Activated T-helper 1 cell treated with anti-CD3 and anti-CD28 coated beads, Interleukin-2, amount 50 U/mL, for 16 hours (primary cell): ENCODE measurements at regions not wholly inside any gene's neighbourhood (a gene's known extent, or its start where the extent isn't known, plus 50 kb on each side); places are given as distances from the start of the nearest gene placed in this dataset.
"Not testable (repeated sequence)": the region's sequence is repeated elsewhere in the genome, so short reads cannot be mapped to it uniquely, and the experiment has no call there.

ENCODE experiments used
- DNase-seq, 2 donors: peaks; one replicate each; pipeline ENCODE4 v3.0.0-alpha.2; 2020; ENCODE audit warnings: low read depth in 1 of 2, low spot score in 1 of 2

DNA sequence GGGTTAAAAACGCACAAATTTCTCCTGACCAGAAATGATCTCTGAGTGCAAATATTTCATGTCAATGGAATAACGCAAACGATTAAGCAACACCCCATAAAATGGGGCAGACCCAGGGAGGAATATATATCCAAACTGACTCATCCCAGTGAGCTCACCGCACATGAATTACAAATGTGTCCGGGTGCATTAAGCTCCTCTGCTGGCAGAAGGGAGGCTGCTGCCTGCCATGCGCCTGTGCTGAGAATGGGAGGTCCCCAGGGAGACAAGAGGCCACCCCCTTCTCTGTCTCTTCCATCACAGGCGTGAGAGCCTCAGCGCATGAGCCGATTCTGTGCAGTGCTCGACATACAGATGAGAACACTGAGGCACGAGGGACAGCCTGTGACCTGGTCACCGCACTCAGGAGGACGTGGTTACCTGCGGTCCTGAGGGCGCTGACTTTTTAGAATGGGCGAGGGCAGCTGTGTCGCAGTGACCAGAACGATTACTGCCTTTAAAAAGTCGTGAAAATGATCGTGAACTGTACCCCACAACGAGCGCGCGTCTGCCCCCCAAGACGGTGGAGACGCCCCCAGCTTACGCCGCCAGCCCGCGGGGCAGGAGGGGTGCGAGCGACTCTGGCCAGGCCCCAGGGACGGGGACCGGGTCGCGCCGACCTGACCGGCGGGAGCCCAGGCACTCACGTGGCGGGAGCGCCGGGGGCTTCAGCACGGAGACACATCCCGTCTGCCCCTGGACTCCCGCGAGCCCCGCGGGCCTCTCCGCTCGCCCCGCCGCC lies 188.5 kb downstream of the ADRA2C start:
- peak; percentile 10 to 57 for DNase-seq

DNA sequence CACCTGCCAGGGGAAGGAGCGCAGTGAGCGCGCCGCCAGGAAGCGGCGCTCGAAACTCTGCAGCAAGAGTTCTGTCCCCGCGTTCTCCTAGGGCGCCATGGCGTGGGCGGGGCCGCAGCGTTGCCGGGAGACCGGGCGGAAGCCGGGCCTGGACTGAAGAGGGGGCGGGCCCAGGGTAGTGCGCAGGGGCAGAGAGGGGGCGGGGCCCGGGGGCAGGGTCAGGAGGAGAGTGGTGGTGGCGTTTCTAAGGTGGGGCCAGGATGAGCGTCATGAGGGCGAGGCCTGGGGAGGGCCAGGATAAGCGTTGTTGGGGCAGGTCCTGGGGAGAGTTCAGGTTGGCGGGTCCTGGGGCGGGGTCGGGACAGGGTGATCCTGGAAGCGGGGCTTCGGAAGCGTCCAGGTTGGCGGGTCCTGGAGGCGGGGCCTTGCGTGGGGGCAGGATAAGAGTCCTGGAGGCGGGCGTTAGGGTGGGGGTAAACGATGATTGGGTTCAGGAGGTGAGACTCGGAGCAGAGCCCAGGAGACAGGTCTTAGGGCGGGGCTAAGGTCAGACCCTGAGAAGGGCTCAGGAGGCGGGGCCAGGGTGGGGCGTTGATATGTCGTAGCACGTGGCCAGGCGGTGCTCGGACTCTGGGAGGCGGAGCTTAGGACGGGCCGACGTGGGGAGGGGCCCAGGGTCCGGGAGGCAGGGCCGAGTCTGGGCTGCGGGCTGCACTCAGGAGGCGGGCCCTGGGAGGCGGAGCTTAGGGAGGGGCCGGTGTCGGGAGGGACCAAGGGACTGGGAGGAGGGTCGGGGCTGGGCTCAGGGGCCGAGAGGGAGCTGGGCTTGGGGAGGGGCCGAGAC lies 189.4 kb downstream of the ADRA2C start:
- peak; percentile 98 for DNase-seq

DNA sequence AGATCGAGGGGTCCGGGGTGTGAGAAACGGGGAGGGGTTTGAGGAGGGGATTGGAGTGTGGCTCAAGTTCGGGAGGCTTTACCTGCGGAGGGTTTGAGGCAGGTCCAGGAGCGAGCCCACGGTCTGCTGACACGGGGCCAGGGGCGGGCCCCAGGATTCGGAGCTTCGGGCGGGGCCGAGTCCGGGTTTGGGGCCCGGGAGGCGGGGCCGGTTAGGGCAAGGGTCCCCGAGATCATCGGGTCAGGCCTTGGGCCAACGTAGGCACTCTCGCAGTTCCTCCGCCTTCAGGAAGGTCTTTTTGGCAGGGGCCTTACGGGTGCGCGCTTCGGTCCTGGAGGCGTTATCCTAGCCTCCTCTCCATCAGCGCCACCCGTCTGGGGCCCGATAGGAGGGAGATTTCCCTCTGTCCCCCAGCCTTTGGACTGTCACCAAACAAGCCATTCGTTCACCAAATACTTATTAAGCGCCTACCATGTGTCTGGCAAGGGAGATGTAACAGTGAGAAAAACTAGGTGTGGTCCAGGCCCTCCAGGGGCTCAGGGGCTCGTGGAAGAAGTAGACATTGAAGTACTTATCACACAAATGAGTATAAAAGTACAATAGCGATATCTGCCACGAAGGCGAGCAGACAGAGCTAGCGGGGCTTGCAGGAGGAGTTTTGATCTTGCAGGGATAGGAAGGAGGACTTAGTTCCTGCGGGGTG lies 190.1 kb downstream of the ADRA2C start:
- DNase-seq, result not testable (repeated sequence)

DNA sequence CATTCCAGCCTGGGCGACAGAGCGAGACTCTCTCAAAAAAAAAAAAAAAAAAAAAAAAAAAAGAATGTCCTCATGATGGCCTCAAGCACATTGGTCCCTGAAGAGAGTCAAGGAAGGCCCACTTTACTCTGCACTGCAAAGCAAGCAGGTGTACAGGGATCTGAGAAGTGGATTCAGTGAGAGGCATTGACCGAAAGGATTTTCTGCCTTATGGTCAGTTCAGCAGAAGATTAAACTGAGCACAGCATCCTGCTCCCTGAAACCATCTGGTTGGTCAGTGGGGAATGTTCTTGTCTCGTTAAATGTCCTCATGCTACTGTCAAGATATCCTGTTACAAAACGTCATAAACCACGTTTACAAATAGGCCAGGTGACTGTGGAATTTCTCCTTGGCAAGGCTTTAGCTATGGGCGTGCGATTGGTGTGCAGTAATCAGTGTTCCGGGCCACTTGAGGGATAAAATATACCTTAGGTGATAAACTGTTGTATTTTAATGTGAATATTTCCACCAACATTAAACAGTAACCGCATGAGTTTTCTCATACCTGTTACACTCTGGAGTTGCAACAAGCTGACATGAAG lies 195.0 kb downstream of the ADRA2C start:
- DNase-seq, result not testable (repeated sequence)

DNA sequence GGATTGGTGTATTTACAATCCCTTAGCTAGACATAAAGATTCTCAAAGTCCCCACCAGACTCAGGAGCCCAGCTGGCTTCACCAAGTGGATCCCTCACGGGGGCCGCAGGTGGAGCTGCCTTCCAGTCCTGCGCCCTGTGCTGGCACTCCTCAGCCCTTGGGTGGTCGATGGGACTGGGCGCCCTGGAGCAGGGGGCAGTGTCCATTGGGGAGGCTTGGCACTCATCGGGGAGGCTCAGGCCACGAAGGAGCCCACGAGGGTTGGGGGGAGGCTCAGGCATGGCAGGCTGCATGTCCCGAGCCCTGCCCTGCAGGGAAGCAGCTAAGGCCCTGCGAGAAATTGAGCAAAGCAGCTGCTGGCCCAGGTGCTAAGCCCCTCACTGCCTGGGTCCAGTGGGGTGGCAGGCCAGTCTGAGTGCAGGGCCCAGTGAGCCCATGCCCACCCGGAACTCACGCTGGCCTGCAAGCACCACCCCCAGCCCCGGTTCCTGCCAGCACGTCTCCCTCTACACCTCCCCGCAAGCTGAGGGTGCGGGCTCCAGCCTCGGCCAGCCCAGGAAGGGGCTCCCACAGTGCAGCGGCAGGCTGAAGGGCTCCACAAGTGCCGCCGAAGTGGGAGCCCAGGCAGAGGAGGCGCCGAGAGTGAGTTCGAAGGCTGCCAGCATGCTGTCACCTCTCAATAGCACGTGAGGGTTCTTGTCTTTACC lies 198.5 kb downstream of the ADRA2C start:
- not testable (repeated sequence) for DNase-seq

DNA sequence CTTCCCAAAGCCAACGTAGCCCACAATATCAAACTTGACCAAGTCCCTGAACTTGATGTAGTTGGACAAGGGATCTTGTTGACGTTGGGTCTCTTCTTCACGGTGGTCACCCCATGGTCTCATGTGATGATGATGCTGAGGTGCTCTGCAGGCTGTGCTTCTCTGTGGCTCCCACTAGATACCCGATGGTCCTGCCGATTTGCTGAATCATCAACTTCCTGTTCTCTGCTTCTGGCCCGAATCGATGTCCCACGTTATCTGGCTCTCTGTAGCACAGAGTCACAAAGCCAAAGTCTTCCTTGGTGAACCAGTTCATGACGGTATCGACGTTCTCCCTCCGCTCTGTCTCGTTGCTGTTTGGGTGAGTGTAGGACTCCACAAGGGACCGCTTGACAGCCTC lies 201.0 kb downstream of the ADRA2C start:
- DNase-seq, result not testable (repeated sequence)

DNA sequence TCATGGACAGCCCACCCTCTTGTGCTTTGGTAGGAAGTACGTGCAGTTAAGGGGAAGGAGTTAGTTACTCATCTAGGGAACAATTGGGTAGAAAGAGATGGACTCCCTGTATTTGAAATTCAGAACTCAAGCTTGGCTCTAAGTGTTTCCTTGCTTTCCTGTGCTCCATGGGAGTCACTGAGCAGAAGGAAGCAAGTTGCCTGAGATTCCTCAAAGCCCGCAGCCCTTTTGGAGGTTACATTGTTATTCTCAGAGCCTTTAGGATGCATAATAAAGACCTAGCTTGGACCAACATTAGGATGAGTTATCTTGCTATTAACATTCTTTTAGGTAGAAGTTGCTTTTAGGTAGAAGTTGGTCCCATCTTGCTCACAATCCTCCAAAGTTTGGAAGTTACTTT lies 206.4 kb downstream of the ADRA2C start:
- not testable (repeated sequence) for DNase-seq

DNA sequence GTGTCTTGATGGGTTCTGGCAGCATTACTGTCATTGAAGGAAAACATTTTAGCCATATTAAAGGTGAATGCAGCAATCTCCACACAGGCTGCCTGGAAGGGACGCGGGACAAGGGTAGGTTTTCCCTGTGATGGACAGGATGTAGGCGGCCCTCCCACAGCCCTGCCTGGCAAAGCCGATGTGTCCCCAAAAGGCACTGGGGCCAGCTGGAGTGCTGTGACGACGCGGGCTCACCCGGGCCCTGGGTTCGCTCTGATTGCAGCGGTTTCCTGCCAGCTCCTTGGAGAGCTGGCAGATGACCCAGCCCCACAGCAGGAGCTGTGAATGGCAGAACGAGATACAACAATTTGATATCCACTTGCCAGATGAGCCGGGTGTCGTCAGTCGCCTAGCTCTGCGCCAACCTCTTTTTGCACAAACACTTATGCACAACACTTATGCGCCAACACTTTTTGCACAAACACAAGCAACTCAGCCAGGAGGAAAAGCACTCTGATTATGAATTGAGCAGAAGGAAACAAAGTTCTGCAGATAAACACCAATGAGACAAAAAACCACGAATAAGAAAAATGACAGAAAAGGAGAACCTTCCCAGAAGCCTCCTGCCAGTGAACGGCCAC lies 207.5 kb downstream of the ADRA2C start:
- DNase-seq, result not testable (repeated sequence)

DNA sequence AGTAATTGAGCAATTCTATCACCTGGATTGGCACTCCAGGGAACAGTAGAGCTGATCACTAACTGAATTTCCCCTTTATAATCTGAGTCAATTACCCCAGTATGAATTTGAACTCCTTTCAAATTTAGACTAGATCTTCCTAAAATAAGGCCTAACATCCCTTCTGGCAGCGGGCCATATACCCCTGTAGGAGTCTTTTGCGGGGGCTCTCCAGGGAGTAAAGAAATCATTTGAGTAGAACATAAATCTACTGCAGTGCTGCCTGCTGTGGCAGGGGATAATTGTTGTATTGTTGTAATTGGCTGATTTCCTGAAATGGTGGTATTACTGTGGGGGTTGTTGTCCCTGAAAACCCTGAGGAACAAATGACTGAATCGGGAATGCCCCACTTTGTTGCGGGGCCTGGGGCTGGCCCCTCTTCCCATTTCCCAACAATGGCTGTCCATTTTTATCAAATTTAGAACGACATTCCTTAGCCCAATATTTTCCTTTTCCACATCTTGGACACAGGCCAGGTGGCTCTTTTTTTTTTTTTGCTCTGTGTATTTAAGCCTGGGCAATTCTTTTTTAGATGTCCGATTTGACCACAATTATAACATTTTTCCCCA lies 217.4 kb downstream of the ADRA2C start:
- not testable (repeated sequence) for DNase-seq

DNA sequence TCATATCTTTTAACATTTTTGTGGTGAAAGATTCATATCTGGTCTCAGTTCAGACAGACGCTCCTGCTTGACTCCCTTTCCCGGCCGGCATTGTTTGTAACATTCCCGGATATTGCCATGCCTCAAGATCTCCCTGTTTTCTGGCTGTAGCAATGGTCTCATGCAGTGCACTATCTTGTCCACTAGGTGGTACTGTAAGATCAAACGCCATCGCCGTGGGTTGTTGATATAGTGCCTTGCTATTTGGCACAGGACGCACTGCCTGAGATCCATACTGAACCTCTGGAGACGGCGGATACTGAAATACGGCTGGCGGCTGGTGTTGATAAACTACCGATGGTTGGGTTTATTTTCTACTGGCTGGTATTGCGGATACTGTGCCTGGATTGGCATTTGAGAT lies 218.6 kb downstream of the ADRA2C start:
- DNase-seq, result not testable (repeated sequence)

DNA sequence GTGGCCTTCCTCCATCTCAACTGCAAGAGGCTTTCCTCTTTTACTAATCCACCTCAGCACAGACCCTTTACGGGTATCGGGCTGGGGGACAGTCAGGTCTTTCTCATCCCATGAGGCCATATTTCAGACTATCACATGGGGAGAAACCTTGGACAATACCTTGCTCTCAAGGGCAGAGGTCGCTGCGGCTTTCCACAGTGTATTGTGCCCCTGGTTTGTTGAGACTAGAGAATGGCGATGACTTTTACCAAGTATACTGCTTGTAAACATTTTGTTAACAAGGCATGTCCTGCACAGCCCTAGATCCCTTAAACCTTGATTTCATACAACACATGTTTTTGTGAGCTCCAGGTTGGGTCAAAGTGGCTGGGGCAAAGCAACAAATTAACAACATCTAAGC lies 220.2 kb downstream of the ADRA2C start:
- not testable (repeated sequence) for DNase-seq

DNA sequence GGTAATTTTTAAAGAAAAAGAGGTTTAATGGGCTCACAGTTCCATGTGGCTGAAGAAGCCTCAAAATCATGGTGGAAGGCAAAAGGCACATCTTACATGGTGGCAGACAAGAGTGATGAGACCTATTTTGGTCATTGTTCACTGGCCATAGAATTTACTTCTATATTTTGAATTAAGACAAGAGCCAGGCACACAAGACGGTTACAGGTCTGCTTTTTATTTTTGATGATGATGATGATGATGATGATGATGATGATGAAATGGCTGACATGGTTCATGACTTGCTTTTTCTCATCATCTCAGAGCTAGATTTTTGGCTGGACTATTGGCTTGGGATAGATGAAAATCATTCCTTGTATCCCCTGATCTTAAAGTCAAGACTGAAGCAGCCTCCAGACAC lies 229.3 kb downstream of the OTOP1 start:
- DNase-seq, result not testable (repeated sequence)

DNA sequence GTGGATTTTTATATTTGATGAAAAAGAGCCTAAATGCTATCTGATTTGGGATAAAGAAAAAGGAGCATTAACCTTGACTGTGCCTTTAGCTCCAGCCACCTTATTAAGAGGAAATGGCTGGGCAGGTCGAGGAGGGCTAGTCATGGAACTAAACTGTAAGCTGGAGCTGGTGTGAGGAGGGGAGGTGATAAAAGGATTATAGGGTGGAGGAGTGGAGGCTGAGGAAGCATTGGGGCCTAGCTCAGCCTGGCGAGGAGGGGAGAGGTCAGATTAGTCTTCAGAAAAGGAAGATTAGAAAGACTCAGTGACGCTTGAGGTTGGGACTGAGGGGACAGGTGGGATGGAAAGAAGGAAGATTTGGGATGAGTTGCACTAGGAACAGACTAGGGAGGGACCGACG lies 222.7 kb downstream of the OTOP1 start:
- not testable (repeated sequence) for DNase-seq

DNA sequence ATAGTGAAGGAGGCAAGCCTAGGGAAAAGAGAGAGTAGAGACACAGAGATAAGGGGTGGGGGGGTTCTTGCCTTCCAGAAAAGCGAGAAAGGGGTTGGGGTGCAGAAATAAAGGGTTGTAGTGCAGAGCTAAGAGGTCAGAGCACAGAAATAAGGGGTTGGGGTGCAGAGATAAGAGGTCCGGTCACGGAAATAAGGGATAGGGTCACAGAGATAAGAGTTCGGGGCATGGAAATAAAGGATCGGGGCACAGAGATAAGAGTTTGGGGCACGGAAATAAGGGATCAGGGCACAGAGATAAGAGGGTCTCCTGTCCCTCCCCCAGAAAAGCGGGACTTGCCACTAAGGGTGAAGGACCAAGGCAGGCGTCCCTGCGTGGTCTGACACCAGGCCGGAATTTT lies 222.0 kb downstream of the OTOP1 start:
- DNase-seq, result not testable (repeated sequence)

DNA sequence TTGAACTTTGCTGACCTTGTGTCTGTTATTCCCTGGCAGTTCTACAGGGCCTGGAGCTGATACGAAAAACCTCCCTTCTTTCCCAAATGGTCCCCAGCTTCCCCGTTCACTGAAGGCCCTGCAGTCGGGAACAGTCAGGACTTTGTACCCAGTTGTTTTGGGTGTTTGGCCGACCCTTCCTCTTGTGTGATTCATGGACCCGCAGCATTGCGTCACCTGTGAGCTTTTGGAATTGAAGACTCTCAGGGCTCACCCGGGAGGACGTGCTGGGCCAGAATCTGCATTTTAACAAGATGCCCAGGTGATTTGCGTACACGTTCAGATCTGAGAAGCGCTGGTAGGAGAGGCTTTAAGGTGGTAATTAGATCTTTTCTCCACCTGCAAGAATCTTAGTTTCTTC lies 220.4 kb downstream of the OTOP1 start:
- not testable (repeated sequence) for DNase-seq

DNA sequence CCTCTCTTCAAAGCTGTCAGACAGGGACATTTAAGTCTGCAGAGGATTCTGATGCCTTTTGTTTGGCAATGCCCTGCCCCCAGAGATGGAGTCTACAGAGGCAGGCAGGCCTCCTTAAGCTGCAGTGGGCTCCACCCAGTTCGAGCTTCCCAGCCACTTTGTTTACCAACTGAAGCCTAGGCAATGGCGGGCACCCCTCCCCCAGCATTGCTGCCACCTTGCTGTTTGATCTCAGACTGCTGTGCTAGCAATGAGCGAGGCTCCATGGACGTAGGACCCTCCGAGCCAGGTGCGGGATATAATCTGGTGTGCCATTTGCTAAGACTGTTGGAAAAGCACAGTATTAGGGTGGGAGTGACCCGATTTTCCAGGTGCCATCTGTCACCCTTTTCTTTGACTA lies 207.7 kb downstream of the OTOP1 start:
- not testable (repeated sequence) for DNase-seq

DNA sequence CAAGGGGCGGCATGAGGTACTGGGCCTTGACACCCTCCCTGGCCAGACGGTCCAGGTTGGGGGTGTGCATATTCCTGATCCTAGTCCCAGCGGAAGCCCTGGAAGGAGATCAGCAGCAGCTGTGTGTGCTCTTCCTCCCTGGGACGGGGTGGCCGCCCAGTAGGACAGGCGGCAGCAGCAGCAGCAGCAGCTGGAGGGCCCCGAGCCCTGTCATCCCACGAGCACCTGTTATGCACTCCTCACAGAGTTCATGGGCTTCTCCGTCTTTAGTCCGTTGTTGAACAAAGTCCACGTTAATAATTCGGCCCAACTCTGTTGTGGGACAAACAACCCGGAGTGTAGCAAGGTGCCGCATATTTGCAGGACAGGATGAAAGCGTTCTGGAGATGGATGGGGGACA lies 205.6 kb downstream of the OTOP1 start:
- DNase-seq, result not testable (repeated sequence)

DNA sequence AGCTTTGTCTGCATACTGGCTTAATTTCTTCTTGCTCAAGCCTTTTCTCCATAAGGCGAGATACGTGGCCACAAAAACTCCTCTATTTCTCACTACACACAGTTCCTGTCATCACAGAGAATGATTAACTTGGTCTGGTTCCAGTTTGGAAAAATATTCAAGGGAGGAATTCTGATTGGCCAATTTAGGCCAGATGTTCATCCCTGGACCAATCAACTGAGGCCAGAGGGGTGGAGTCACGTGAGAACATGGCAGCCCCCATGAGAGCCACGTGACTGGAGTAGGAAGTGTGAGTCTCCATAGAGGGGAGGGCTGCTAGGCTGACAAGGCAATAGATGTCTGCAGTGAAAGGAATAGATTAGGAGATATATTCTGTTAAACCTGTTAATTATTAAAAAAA lies 200.0 kb downstream of the OTOP1 start:
- DNase-seq, result not testable (repeated sequence)

DNA sequence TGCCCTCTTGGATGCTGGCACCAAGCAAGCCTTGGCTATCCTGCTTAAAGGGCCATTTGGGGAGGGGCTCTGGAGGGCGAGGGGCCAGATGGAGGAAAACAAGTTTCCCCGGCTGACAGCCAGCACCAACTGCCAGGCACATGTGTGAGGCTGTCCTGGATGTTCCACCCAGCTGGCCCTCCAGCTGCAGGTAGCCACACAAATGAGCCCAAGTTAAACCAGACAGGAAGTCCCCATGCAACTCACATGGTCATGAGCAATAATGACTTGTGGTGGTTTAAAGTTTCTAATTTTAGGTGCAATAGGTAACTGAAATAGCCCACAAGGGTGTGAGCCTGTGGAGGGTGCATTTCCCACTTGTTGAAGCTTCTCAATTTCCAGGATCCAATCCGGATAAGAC lies 198.0 kb downstream of the OTOP1 start:
- DNase-seq, result not testable (repeated sequence)

DNA sequence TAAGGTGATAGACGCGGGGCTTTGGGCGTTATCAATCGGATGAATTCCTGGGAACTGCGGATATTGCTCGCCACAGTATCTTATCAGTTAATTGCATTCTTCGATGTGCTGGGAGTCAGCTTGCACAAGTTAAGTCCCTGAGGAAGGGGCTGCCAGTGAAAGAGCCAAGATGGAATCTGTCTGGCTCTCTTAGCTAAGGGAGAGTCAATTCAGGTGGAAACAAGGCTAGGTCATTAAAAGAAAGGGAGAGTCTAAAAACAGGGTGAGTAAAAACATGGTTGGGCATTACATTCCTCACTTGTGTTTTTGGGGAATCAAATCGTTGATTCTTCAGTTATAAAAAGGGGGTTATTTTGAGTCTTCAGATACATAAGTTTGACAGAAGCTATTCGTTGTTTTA lies 196.2 kb downstream of the OTOP1 start:
- DNase-seq, result not testable (repeated sequence)
